Right lobe of liver (tissue), 6 donors: ENCODE measurements at regions not wholly inside any gene's neighbourhood (a gene's known extent, or its start where the extent isn't known, plus 50 kb on each side); places are given as distances from the start of the nearest gene placed in this dataset.

Source experiments
- ATAC-seq, 4 donors: fragments of 200-7000 bp; cut with Tn5 transposase; one replicate each; pipeline ENCODE4 v1.9.1; 2020; ENCODE audit warnings: mild to moderate bottlenecking in 4 of 4, moderate library complexity in 4 of 4
- DNase-seq, 3 donors: peaks; one replicate each; pipeline ENCODE4 v3.0.0-alpha.2; 2020
- H3K27ac ChIP-seq, 3 donors: fragments of 200-600 bp; one replicate each; pipeline ENCODE4 v1.8.0; 2022
- H3K27me3 ChIP-seq, 2 donors: fragments of 200-600 bp; one replicate each; pipeline ENCODE4 v1.8.0; 2022
- H3K36me3 ChIP-seq, 4 donors: fragments of 200-600 bp; sonication (generic) in 1 of 4; one replicate each; pipeline versions ENCODE4 v1.5.1 to v1.8.0; 2017 to 2022; ENCODE audit warnings: control low read depth in 1 of 4
- H3K4me1 ChIP-seq, 4 donors: fragments of 200-600 bp; sonication (generic) in 1 of 4; one replicate each; pipeline versions ENCODE4 v1.5.1 to v1.8.0; 2017 to 2022; ENCODE audit warnings: control low read depth in 1 of 4
- H3K4me3 ChIP-seq, 3 donors: fragments of 200-600 bp; one replicate each; pipeline ENCODE4 v1.8.0; 2022
- H3K9me3 ChIP-seq, 4 donors: fragments of 200-600 bp; sonication (generic) in 1 of 4; one replicate each; pipeline versions ENCODE4 v1.5.1 to v1.8.0; 2017 to 2022; ENCODE audit warnings: control low read depth in 1 of 4
- POLR2A ChIP-seq: fragments of 450-650 bp; IDR thresholded peaks from one replicate; pipeline ENCODE4 v1.6.1; 2017; ENCODE audit warnings: antibody characterized with exemption, mild to moderate bottlenecking
- WGBS: methylation state at CpG from one replicate; pipeline ENCODE4 v1.1.6; 2018; ENCODE audit warnings: low coverage, low lambda C conversion rate; ENCODE audit not compliant: insufficient coverage; ENCODE audit errors: missing lambda C conversion rate; 5-methylcytosine and 5-hydroxymethylcytosine counted together
- intact Hi-C, 2 donors: fragments of 100-400 bp; cut with DNase I; formaldehyde crosslinking; loops; one replicate each; pipeline versions ENCODE4 v1.11.2 to v1.14.1; 2022
- TF ChIP-seq, protein P1 (sequence below), 4 donors: fragments of 200-600 bp in 3 of 4; fragments of 450-650 bp in 1 of 4; IDR thresholded peaks; one replicate each; pipeline versions ENCODE4 v1.5.1 to v1.8.0; 2016 to 2022; ENCODE audit warnings: antibody characterized with exemption in 4 of 4, mild to moderate bottlenecking in 2 of 4
- donor health status: DM: no; HTN: yes; CAD: no.
- donor health status: DM: no; HTN: no; CAD: no.
- donor health status: DM: no; HTN: no; CAD: no.
- donor health status: DM: no; HTN: yes; CAD: no.
- donor health status: DM: no; HTN: yes; CAD: no.

DNA sequence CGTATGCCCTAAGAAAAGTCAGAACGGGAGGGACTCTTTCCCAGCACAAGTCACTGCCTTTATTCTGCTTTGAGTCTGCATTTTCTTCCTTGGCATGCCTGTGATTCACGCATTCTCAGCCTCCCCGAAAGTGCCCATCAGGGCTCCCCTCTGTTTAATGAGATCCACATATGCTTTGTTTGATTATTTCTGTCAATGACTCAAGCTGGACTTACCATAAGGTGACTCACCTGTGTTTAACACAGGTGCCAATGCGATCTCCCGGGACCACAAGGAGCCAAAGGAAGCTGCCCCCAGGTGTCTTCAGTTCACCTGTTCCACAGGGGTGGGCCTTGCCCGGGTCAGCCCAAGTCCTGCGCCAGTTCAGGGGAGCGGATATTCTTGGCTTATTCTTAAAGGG is 386.0 kb upstream of the SHH start:
- Histone ChIP-seq H3K27me3 (no peaks in the 10 kb centered on the region), H3K9me3 (no peaks in the 10 kb centered on the region), H3K27ac (no peak overlapping the region), H3K4me3 (no peak overlapping the region), H3K36me3 (no peaks in the 10 kb centered on the region), H3K4me1 (no peaks in the 10 kb centered on the region)
- ATAC-seq (no peak), DNase-seq (peak in 1 of 3 donors; percentile 31)
- WGBS, result 79% methylated on average over 7 of the region's 9 CpGs
- intact Hi-C loops, result no loop called here
- TF ChIP-seq, protein P1, sequence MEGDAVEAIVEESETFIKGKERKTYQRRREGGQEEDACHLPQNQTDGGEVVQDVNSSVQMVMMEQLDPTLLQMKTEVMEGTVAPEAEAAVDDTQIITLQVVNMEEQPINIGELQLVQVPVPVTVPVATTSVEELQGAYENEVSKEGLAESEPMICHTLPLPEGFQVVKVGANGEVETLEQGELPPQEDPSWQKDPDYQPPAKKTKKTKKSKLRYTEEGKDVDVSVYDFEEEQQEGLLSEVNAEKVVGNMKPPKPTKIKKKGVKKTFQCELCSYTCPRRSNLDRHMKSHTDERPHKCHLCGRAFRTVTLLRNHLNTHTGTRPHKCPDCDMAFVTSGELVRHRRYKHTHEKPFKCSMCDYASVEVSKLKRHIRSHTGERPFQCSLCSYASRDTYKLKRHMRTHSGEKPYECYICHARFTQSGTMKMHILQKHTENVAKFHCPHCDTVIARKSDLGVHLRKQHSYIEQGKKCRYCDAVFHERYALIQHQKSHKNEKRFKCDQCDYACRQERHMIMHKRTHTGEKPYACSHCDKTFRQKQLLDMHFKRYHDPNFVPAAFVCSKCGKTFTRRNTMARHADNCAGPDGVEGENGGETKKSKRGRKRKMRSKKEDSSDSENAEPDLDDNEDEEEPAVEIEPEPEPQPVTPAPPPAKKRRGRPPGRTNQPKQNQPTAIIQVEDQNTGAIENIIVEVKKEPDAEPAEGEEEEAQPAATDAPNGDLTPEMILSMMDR (IDR thresholded peaks at IDR 0.05), result no peak
- no peak for TF ChIP-seq POLR2A

DNA sequence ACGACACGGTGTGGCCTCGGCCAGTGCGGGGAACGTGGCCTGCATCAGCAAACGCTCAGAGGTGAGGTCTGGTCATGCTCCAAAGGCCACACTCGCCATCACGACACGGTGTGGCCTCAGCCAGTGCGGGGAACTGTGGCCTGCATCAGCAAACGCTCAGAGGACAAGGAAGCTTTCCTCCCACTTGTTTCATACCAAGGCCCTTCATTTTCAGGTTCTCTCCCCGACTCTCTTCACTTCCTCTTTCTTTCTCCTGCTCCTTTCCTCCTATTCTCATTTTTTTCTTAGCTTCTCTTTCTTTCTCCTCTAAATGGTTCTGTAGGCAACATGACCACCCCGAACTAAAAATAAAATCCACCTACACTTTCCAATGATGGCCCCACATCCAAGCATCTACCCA is 384.4 kb upstream of the SHH start:
- H3K4me1 ChIP-seq, result no peaks in the 10 kb centered on the region
- H3K36me3 ChIP-seq, result no peaks in the 10 kb centered on the region
- intact Hi-C loops, result no loop called here
- WGBS, result 47% methylated on average over 2 of the region's 13 CpGs
- TF ChIP-seq, protein P1 (IDR thresholded peaks at IDR 0.05), result no peak
- no peak for TF ChIP-seq POLR2A
- H3K9me3 ChIP-seq, result no peaks in the 10 kb centered on the region
- no peak overlapping the region for H3K27ac ChIP-seq
- no peak overlapping the region for H3K4me3 ChIP-seq
- ATAC-seq (no peak), DNase-seq (peak in 1 of 3 donors; percentile 17)
- no peaks in the 10 kb centered on the region for H3K27me3 ChIP-seq

DNA sequence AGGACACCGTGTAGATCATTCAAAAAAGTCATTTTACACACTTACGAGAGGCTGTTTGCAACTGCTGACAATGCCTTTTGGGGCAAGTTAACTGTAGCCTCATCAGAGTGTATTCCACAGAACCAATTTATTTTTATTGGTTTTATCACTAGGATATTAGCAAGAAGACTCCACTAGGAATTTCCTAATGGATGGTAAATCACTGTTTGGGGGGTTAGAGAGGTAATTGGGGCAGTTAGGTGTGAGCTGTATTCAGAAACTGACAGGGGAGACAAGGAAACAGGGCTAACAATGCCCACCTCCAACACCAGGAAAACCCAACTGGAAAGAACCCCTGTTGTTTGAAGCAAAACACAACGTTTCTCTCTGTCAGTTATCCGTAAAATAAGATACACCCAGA is 383.0 kb upstream of the SHH start:
- Histone ChIP-seq H3K27me3 (no peaks in the 10 kb centered on the region), H3K27ac (no peak overlapping the region), H3K36me3 (no peaks in the 10 kb centered on the region), H3K4me3 (no peak overlapping the region), H3K4me1 (no peaks in the 10 kb centered on the region), H3K9me3 (no peaks in the 10 kb centered on the region)
- TF ChIP-seq, protein P1 (IDR thresholded peaks at IDR 0.05), result no peak
- TF ChIP-seq POLR2A, result no peak
- DNase-seq (no peak), ATAC-seq (no peak)
- 42% methylated on average over 4 of the region's 4 CpGs for WGBS
- intact Hi-C loops, result no loop called here

DNA sequence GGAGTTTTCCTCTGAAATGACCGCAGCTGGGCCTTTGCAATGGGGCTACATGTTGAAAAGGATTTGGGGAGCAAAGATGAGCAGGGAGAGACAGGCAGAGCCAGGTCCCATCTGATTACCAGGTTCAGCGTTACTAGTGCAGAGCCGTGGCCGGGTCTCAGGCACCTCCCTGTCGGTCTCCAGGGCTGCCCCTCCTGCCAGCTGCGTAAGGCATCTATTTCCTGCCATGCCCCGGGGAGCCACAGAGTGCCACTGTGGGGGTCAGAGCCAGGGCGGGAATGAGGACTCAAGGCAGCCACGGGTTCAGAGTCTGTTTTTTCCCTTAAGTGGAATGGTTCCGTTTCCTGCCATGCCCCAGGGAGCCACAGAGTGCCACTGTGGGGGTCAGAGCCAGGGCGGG is 382.6 kb upstream of the SHH start:
- intact Hi-C loops, result no loop called here
- DNase-seq, result peak in 1 of 3 donors; percentile 14
- 48% methylated on average over 9 of the region's 11 CpGs for WGBS

More for the DNA sequence above, 382.6 kb upstream of the SHH start:
- no peak for ATAC-seq
- Histone ChIP-seq H3K4me1 (no peaks in the 10 kb centered on the region), H3K27me3 (no peaks in the 10 kb centered on the region), H3K36me3 (no peaks in the 10 kb centered on the region), H3K27ac (no peak overlapping the region), H3K9me3 (no peaks in the 10 kb centered on the region), H3K4me3 (no peak overlapping the region)
- no peak for TF ChIP-seq POLR2A
- TF ChIP-seq, protein P1 (IDR thresholded peaks at IDR 0.05), result no peak
